ENCODE measurements at regions not wholly inside any gene's neighbourhood (a gene's known extent, or its start where the extent isn't known, plus 50 kb on each side); places are given as distances from the start of the nearest gene placed in this dataset.

- DNase-seq (ENCODE audit: low spot score): no peak
Observed at GRCh38 chr7:155887174-155887525, 74.9 kb upstream of the SHH start.

- DNase-seq (ENCODE audit: low spot score): no peak
Observed at GRCh38 chr7:155886391-155887173, 74.3 kb upstream of the SHH start.

GRCh38 chr7:155885167-155886155, 73.2 kb upstream of the SHH start:
- no peak for DNase-seq (ENCODE audit: low spot score)

GRCh38 chr7:155884225-155885166, 72.2 kb upstream of the SHH start:
- DNase-seq (ENCODE audit: low spot score): no peak

GRCh38 chr7:155883491-155884224, 71.4 kb upstream of the SHH start:
- DNase-seq (ENCODE audit: low spot score): no peak

GRCh38 chr7:155882596-155882995, 70.3 kb upstream of the SHH start:
- no peak for DNase-seq (ENCODE audit: low spot score)

DNA sequence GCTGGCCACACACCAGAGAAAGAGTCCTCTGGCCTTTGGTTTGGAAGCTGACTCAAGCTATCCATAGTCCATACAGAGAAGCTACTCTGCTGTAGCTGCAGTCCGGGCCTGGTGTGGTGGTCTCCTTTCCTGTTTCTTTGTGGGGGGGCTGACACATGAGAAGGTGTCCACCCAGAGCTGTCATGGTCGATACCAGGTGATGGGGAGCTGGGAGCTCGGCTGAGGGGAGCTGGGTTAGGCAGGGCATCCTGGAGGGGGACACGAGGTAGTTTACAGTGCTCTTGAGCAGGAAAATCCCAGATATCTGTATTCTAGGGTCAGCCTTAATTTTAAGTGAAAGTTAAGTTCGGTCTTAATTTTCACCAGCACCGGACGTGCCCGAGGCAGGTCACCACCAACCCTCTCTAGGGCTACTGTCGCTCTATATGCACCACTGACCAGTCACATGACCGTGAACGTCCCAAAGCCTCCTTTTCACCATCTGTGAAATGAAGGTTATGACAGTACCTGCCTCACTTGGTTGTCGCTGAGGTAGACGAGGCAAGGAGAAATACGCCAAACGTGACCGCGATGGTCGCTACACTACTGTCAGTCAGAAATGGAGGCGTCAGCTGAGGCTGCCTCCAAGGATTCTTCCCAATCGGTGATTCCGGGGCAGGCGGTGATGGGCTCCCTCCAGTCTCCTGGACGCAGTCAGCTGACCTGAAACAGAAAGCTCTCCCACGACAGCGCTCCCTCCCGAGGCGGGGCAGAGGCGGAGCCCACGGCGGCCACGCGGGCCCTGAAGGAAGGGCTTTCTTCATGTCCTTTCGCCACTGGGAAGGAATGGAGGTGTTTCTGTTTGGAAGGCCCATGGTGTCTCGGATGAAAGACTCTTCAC, 69.4 kb upstream of the SHH start:
- no peak for DNase-seq (ENCODE audit: low spot score)

DNA sequence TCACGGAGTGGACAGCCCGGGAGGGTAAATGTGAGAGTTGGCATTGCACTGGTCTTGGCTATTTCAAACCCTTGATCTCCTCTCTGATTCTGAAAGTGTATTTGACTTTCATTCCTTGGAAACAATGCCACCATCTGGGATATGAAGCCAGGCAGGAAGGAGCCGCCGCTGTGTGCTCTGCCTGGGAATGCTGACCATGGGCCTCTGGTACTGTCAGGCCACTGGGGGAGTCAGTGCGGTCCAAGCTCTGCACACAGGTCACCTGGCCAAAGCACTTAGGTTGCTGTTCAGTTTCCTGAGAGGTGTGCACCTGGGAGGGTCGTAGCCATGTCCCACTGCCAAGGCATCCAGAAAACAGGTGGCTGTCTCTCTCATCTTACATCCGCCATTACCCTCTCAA, 68.5 kb upstream of the SHH start:
- no peak for DNase-seq (ENCODE audit: low spot score)

DNA sequence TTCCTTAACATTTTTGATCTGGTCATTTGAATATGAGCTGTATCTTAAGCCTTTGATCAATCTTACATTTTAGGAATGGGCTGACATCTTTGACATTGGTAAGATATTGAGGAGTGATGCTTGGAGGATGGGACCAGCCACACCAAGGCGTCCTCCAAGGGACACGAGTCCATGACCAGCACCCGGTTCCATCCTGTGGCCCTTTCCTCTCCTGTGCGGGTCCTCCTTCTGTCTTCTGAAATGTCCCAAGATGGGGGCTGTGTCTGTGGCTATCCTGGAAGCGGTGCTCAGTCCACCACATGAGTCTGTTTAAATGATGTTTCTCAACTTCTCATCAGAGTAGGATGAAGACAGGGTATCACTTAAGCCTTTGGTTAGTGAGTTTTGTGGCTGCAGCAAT, 67.3 kb upstream of the SHH start:
- DNase-seq (ENCODE audit: low spot score): no peak

GRCh38 chr7:155878674-155879073, 66.4 kb upstream of the SHH start:
- DNase-seq (ENCODE audit: low spot score): no peak

DNA sequence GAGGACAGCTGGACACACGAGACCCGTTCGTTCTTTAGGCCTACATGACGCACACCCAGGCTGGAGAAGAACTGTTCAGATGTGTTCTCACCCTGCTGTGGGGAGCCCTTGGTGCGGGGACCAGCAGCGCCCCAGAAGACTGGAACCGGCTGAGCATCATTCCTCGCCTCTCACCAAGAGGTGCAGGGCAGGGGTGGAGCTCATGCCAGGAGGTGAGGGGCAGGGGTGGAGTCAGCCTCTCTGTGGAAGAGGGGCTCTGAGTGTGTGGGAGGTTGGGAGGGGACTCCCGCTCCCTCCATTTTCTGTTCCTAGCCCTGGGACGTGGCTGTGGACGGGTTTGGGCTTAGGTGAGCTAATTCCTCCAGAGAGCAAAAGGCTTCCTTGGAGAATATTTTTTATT, 66.0 kb upstream of the SHH start:
- DNase-seq (ENCODE audit: low spot score): no peak

- no peak for DNase-seq (ENCODE audit: low spot score)
Observed at GRCh38 chr7:155877167-155877566, 64.9 kb upstream of the SHH start.

GRCh38 chr7:155874411-155874810, 62.1 kb upstream of the SHH start:
- DNase-seq (ENCODE audit: low spot score): no peak

GRCh38 chr7:155874010-155874409, 61.7 kb upstream of the SHH start:
- DNase-seq (ENCODE audit: low spot score): no peak

DNA sequence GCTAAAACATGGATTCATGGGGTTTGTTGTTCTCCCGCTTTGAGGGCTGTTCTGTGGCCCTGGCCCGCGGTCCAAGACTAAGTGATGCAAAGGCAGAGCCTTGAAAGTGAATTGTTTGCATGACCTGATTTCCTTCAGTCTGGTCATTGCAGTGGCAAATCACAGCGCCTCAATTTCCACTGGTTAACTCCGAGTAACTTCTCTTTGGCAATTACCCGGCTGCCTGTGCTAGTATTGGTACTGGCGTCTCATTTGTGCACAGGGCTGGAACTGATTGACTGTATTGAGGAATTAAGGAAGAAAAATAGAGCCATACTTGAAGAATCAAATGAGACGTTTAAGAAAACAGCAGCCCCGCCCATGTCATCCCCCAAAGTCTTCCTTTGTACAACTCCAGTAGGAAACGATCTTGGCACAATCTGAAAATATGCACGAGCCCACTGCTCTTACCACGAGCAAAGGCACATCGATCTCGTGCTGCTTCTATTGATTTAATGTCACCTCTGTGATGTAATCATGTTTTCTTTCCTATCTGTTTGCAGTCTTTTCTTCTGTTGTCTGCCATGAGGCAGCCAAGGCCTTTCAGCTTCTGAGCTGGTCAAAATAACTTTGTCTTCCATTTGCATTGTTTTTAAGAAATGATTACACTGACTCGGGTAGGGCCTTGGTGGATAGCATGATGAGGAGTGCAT, 60.6 kb upstream of the SHH start:
- no peak for DNase-seq (ENCODE audit: low spot score)

- no peak for DNase-seq (ENCODE audit: low spot score)
Observed at GRCh38 chr7:155871211-155871610, 58.9 kb upstream of the SHH start.

GRCh38 chr7:155870334-155871180, 58.3 kb upstream of the SHH start:
- no peak for DNase-seq (ENCODE audit: low spot score)

- DNase-seq (ENCODE audit: low spot score): no peak
Observed at GRCh38 chr7:155869784-155870076, 57.5 kb upstream of the SHH start.

Data from germinal center (tissue), 1 donor.